Thymus (tissue), 11 donors: ENCODE measurements at regions not wholly inside any gene's neighbourhood (a gene's known extent, or its start where the extent isn't known, plus 50 kb on each side); places are given as distances from the start of the nearest gene placed in this dataset.

ENCODE experiments used
- DNase-seq, 9 donors: peaks; one replicate each; pipeline ENCODE4 v3.0.0-alpha.2; 2013; ENCODE audit warnings: low spot score in 9 of 9, low read depth in 6 of 9, missing footprints in 1 of 9
- H3K27ac ChIP-seq, 2 donors: one replicate each; pipeline ENCODE4 v1.5.1; 2013; ENCODE audit warnings: control low read depth in 1 of 2, low read depth in 1 of 2, low read length in 1 of 2, mild to moderate bottlenecking in 1 of 2, moderate library complexity in 1 of 2
- H3K27me3 ChIP-seq, 2 donors: one replicate each; pipeline ENCODE4 v1.5.1; 2013; ENCODE audit warnings: low read length in 1 of 2; ENCODE audit not compliant: control insufficient read depth in 2 of 2, insufficient read depth in 1 of 2
- H3K36me3 ChIP-seq, 2 donors: one replicate each; pipeline ENCODE4 v1.5.1; 2013; ENCODE audit warnings: low read length in 1 of 2, mild to moderate bottlenecking in 1 of 2, moderate library complexity in 1 of 2; ENCODE audit not compliant: control insufficient read depth in 2 of 2, insufficient read depth in 2 of 2
- H3K4me1 ChIP-seq, 2 donors: one replicate each; pipeline ENCODE4 v1.5.1; 2013; ENCODE audit warnings: low read length in 2 of 2; ENCODE audit not compliant: control insufficient read depth in 2 of 2, insufficient read depth in 2 of 2
- H3K4me3 ChIP-seq, 2 donors: one replicate each; pipeline ENCODE4 v1.5.1; 2013; ENCODE audit warnings: low read length in 2 of 2, control low read depth in 1 of 2, mild to moderate bottlenecking in 1 of 2
- H3K9me3 ChIP-seq, 2 donors: one replicate each; pipeline ENCODE4 v1.5.1; 2013; ENCODE audit warnings: low read length in 1 of 2, mild to moderate bottlenecking in 1 of 2; ENCODE audit not compliant: control insufficient read depth in 2 of 2, insufficient read depth in 1 of 2
- WGBS: extraction: QIAGEN DNeasy Blood & Tissue Kit; methylation state at CpG from one replicate; pipeline ENCODE4 v1.1.7; 2013; 5-methylcytosine and 5-hydroxymethylcytosine counted together
- donor health status: healthy.

- Histone ChIP-seq H3K36me3 (no peaks in the 10 kb centered on the region), H3K27ac (no peak overlapping the region), H3K4me3 (no peak overlapping the region), H3K9me3 (no peaks in the 10 kb centered on the region), H3K4me1 (no peaks in the 10 kb centered on the region), H3K27me3 (no peaks in the 10 kb centered on the region)
- WGBS: 93% methylated on average over 27 of the region's 27 CpGs
- no peak for DNase-seq
Observed at GRCh38 chr22:49021131-49021925, 806.3 kb downstream of the BRD1 start.

GRCh38 chr22:49019737-49020713 is 807.6 kb downstream of the BRD1 start:
- Histone ChIP-seq H3K27me3 (no peaks in the 10 kb centered on the region), H3K36me3 (no peaks in the 10 kb centered on the region), H3K27ac (no peak overlapping the region), H3K4me3 (no peak overlapping the region), H3K4me1 (no peaks in the 10 kb centered on the region), H3K9me3 (no peaks in the 10 kb centered on the region)
- WGBS: 81% methylated on average over 15 of the region's 15 CpGs
- no peak for DNase-seq

GRCh38 chr22:49018601-49019000 is 809.1 kb downstream of the BRD1 start:
- H3K9me3 ChIP-seq: no peaks in the 10 kb centered on the region
- DNase-seq: no peak
- H3K27ac ChIP-seq: no peak overlapping the region
- H3K4me1 ChIP-seq: no peaks in the 10 kb centered on the region
- WGBS: 94% methylated on average over 12 of the region's 12 CpGs
- no peak overlapping the region for H3K4me3 ChIP-seq
- H3K27me3 ChIP-seq: no peaks in the 10 kb centered on the region
- H3K36me3 ChIP-seq: no peaks in the 10 kb centered on the region

GRCh38 chr22:49017482-49018329 is 810.0 kb downstream of the BRD1 start:
- no peaks in the 10 kb centered on the region for H3K9me3 ChIP-seq
- H3K27ac ChIP-seq: no peak overlapping the region

GRCh38 chr22:49016909-49017481 is 810.7 kb downstream of the BRD1 start:
- 87% methylated on average over 16 of the region's 16 CpGs for WGBS
- no peaks in the 10 kb centered on the region for H3K9me3 ChIP-seq
- H3K27me3 ChIP-seq: no peaks in the 10 kb centered on the region
- H3K4me3 ChIP-seq: no peak overlapping the region
- no peaks in the 10 kb centered on the region for H3K4me1 ChIP-seq
- no peaks in the 10 kb centered on the region for H3K36me3 ChIP-seq
- no peak for DNase-seq
- no peak overlapping the region for H3K27ac ChIP-seq

More at GRCh38 chr22:49017482-49018329, 810.0 kb downstream of the BRD1 start:
- WGBS: 90% methylated on average over 21 of the region's 21 CpGs
- Histone ChIP-seq H3K36me3 (no peaks in the 10 kb centered on the region), H3K4me1 (no peaks in the 10 kb centered on the region), H3K27me3 (no peaks in the 10 kb centered on the region), H3K4me3 (no peak overlapping the region)
- DNase-seq: no peak

GRCh38 chr22:49015993-49016908 is 811.4 kb downstream of the BRD1 start:
- Histone ChIP-seq H3K4me1 (no peaks in the 10 kb centered on the region), H3K9me3 (no peaks in the 10 kb centered on the region), H3K27ac (no peak overlapping the region), H3K27me3 (no peaks in the 10 kb centered on the region), H3K36me3 (no peaks in the 10 kb centered on the region), H3K4me3 (no peak overlapping the region)
- DNase-seq: no peak
- 91% methylated on average over 26 of the region's 26 CpGs for whole genome bisulfite sequencing

GRCh38 chr22:49015459-49015858 is 812.2 kb downstream of the BRD1 start:
- H3K36me3 ChIP-seq: no peaks in the 10 kb centered on the region
- no peak overlapping the region for H3K4me3 ChIP-seq
- H3K27ac ChIP-seq: no peak overlapping the region
- DNase-seq: no peak
- no peaks in the 10 kb centered on the region for H3K9me3 ChIP-seq
- WGBS: 94% methylated on average over 13 of the region's 13 CpGs
- no peaks in the 10 kb centered on the region for H3K4me1 ChIP-seq
- no peaks in the 10 kb centered on the region for H3K27me3 ChIP-seq
